ENCODE measurements at regions not wholly inside any gene's neighbourhood (a gene's known extent, or its start where the extent isn't known, plus 50 kb on each side); places are given as distances from the start of the nearest gene placed in this dataset.

GRCh38 chr17:34527908-34528470, 51.4 kb upstream of the TMEM132E start:
- no peak for DNase-seq

DNA sequence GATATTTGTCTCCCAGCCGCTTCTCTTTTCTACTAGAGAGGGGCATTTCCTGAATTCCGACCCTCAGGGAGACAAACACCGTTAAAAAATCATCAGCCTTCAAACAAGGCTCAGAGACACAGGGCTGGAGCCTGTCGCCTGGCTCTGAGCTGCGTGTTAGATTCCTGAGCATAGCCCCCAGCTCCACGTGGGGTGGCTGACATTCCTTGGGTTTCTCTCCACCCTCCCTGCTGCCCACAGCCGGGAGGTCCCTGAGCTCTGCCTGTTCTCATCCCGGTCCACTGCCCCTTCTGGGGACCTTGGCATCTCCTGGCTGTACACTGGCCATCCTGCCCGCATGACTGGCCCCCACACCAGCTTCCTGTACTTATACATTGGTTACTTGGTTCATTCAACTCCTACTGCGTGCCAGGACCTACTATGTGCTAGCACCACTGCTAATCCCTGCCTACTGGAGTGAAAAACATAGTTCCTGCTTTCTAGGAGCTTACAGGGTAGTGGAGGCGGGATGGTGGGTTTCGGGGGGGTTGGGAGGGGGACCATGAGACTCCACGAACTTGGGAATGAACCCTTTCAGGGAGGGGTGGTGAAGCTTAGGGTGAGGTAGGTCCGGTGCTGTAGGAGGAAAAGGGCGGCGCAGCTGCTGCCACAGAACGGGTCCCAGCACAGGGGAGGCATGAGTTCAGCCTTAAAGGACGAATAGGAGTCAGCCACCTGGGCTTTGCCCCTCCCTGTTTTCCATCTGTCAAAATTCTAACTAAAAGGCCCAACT, 52.1 kb upstream of the TMEM132E start:
- DNase-seq, result no peak

DNA sequence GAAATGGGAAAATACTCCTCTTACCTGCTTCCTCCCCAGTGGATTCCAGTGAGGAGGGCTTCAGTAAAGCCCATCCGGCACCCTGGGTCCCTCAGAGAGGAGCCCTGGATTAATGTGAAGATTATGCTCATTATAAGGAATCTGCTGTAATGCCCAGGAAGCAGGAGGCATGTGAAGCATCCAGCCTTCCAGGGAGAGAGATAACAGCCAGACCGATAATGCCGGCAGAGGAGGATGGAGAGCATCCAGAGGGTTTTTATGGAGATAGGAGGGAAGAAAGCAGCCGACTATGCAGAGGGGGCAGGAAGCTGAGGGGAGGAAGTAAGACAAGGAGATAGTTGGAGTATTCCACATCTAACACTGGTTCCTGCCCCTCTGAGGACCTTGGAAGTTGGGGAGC, 53.7 kb upstream of the TMEM132E start:
- DNase-seq, result no peak

- DNase-seq, result no peak
Observed at GRCh38 chr17:34521955-34522354, 57.4 kb upstream of the TMEM132E start.

GRCh38 chr17:34519282-34519681, 60.1 kb upstream of the TMEM132E start:
- DNase-seq, result peak; percentile 61

- DNase-seq, result no peak
Observed at GRCh38 chr17:34517406-34517805, 62.0 kb upstream of the TMEM132E start.

GRCh38 chr17:34511931-34512330, 67.5 kb upstream of the TMEM132E start:
- DNase-seq, result no peak

DNA sequence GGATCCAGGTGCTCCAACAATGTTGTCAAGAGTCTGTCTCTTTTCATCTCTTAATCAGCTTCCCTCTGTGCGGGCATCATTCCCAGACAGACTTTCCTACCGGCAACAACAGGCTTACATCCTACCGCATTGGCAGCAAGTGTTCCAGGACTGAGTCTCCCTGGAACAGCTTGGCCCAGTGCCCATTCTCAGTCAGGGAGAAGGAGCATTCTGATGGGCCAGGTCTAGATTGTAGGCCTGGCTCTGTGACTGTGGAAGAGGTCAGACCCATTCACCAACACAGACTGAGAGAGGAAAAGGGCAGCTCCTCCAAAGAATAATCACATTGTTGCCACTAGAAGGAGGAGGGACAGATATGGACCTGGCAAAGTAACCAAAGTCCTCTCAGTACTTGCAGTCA, 68.1 kb upstream of the TMEM132E start:
- DNase-seq, result no peak

DNA sequence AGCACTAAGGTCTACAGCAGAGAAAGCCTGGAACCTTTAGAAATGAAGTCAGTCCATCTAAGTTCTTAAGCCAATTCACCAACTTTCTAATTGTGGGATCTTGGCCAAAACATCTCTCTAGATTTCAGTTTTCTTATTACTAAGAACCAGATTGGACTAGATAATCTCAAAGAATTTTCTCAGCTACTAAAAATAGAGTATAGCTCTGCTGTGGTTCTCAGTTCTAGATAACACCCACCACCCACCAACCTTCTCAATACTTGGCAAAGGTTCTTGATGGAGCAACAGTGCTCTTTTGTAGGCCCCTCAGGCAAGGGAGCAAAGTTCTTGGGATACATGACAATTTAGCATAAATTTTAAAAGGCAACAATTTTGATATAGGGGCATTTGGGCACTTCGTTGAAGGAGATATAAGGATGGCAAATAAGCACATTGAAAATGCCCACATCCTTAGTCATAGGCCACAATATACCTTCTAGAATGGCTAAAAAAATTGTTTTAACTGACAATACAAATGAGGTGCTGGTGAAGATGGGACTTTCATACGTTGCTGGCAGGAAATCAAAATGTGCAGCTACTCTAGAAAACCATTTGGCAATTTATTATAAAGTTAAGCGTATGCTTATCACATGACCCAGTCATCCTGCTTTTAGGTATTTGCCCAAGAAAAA, 74.4 kb upstream of the TMEM132E start:
- DNase-seq, result no peak

DNA sequence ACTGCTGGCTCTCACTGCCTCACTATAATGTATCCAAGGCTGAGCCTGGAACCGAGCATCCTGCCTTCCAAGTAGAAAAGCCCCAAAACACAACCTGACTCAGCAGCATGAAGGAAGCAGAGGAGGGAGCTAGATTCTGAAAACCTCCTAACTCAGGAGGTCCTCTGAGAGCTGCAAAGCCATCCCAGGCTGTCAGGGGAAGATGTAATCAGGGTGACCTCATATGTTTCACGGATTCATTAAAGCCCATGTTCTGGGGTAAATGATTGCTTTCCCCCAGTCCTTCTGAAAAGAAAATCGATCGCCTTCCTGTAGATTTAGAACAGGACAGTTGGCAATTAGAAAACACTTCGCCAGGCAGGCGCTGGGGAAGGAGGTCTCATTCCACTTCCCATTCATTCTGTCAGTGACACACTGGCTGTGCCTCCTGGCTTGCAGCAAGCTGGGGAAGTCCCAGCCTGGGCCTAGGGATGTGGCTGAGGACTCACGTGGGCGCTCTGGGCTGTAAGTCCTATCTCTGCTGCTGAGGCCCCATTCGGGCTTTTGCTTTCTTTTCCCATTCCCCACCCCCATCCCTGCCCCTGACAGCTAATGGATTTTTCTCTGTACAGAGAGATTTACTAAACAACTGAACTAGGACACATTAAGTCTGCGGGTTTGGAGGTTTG, 75.7 kb upstream of the TMEM132E start:
- DNase-seq, result no peak

DNA sequence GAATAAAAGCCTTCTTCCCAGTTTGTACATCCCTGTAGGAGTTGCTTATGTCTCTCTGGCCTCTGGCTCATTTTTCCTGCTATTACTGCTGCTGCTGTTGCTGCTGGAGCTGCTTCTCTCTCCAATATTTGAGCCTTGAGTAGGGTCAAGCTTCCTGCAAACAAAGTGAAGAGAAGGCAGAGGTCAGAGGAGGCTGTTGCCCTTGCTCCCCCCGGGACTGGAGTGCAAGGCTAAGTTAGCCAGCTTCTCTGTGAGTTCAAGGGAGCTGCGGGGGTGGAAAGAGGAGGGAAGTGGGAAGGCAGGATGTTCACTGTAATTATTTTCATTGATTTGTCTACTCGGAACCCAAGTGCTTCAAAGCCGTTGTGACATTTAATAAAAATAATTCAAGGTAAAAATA, 77.0 kb upstream of the TMEM132E start:
- no peak for DNase-seq

DNA sequence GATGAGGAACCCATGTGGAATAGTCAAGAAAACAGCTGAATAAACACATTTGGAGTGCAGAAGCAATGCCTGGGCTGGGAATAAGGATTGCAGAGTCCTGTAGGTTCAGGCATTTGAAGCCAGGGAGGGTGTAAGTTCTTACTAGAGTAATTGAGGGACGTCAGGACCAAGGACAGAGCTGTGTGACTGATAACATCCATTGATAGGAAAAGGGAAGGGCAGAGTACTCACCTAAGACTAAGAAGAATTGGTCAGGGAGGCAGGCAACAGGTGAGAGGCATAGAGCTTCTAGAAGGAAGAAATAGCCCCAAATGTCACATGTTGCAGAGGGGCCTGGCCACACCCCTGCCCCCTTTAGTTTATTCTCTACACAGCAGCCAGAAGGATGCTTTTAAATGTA, 79.8 kb upstream of the TMEM132E start:
- no peak for DNase-seq

GRCh38 chr17:34493917-34494316, 85.5 kb upstream of the TMEM132E start:
- DNase-seq, result no peak

GRCh38 chr17:34487626-34488025, 91.8 kb upstream of the TMEM132E start:
- DNase-seq, result no peak

GRCh38 chr17:34486761-34487160, 92.6 kb upstream of the TMEM132E start:
- DNase-seq, result no peak

DNA sequence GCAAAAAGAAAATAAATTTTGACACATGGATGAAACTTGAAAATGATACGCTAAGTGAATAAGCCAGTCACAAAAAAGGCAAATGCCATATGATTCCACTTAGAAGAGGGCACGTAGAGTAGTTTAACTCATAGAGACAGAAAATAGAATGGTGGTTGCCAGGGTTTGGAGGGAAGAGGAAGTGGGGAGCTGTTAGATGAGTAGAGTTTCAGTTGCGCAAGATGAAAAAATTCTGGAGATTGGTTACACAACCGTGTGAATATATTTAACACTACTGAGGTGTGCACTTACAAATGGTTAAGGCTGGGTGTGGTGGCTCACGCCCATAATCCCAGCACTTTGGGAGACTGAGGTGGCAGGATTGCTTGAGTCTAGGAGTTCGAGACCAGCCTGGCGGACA, 93.4 kb upstream of the TMEM132E start:
- DNase-seq, result no peak

GRCh38 chr17:34484193-34484733, 95.1 kb upstream of the TMEM132E start:
- DNase-seq, result no peak

DNA sequence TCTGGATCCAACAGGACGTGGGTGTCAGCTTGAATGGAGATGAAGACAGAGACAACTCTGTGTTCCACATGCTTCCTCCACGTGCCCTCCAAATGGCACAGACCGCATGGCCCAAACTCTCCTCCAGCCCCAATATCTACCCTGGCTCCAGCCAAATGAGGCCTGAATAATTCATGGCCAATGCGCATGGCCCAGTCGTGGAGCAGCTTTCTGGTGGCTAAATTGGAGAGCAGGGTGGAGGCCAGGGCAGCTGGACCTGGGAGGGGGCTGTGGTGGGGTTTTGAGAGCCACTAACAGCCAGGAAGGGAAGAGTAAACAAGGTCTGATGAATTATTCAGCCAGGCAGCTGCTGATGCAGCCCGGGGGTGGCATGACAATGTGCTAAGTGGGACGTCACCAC, 96.7 kb upstream of the TMEM132E start:
- no peak for DNase-seq

DNA sequence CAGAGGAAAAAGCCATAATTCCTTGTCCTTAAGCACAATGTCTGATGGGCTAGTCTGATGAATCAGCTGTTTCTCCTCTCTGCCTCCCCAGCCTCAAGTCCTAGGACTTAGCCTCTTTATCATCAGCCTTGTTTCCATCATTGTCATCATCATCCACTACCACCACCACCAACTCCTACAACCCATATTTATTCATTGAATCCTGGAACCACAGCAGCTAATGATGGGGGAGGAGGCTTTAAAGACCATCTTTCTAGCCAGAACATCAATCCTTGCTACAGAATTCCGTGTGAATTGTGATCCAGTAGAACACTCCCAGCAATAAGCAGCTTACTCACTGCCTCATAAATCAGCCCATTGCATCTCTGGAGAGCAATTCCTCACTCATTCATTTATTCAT, 97.6 kb upstream of the TMEM132E start:
- no peak for DNase-seq

GRCh38 chr17:34479371-34479770, 100.0 kb upstream of the TMEM132E start:
- no peak for DNase-seq

DNA sequence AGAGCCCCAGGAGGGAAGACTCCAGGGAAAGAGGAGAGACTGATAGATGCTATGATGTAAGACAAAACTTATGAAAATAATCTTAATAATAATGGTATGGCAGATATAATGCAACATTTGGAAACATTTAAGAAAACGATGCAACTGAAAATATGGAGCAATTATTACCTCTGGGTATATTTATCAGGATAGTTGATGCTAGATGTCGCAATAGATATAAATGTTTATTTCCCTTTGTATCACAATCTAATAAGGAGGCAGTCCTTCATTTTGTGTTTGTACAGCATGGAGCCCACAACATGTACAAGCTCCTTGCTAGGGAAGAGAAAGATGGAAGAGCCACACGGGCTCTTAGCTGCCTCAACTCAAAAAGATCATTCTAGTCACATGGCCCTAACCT, 101.1 kb upstream of the TMEM132E start:
- no peak for DNase-seq

- no peak for DNase-seq
Observed at GRCh38 chr17:34475296-34475695, 104.1 kb upstream of the TMEM132E start.

- no peak for DNase-seq
Observed at GRCh38 chr17:34474706-34475105, 104.7 kb upstream of the TMEM132E start.

DNA sequence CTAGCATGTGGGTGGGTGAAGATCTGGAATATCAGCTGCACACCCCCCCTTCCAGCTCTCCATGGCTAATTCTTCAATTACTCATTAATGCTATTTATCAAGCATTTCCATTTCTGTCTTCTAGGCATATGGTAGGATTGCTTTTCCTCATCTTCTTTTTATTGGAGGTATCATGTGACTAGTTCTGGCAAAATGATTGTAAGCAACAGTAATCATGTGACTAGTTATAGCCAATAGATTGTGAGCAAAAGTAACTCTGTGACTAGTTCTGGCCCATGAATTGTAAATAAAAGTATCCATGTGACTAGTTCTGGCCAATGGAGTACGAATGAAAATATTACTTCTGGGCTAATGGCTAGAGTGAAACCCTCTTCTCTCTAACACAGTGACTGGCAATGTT, 107.0 kb upstream of the TMEM132E start:
- no peak for DNase-seq

Data from activated CD8-positive, alpha-beta memory T cell treated with anti-CD3 and anti-CD28 coated beads, Interleukin-2, amount 50 U/mL, for 48 hours (primary cell).